Adrenal gland (tissue), 9 donors: ENCODE measurements at regions not wholly inside any gene's neighbourhood (a gene's known extent, or its start where the extent isn't known, plus 50 kb on each side); places are given as distances from the start of the nearest gene placed in this dataset.

ENCODE experiments used
- DNase-seq, 7 donors: peaks; one replicate each; pipeline ENCODE4 v3.0.0-alpha.2; 2019 to 2020
- H3K27ac ChIP-seq, 5 donors: fragments of 200-600 bp; sonication (generic) in 4 of 5; 1 replicate in 3 of 5; 2 replicates in 2 of 5; pipeline versions ENCODE4 v1.5.1 to v1.8.0; 2016 to 2020; ENCODE audit warnings: mild to moderate bottlenecking in 1 of 5
- H3K27me3 ChIP-seq: fragments of 200-600 bp; 2 replicates; pipeline ENCODE4 v1.8.0; 2021
- H3K36me3 ChIP-seq, 2 donors: fragments of 200-600 bp; replicated peaks in 1 of 2; 1 replicate in 1 of 2; 2 replicates in 1 of 2; pipeline versions ENCODE4 v1.5.1 to v1.8.0; 2018 to 2022
- H3K4me1 ChIP-seq, 2 donors: fragments of 200-600 bp; replicated peaks in 1 of 2; 1 replicate in 1 of 2; 2 replicates in 1 of 2; pipeline versions ENCODE4 v1.5.1 to v1.8.0; 2018 to 2021
- H3K4me3 ChIP-seq, 4 donors: fragments of 200-600 bp; sonication (generic) in 3 of 4; one replicate each; pipeline ENCODE4 v1.5.1; 2016 to 2018
- H3K9me3 ChIP-seq, 3 donors: fragments of 200-600 bp; sonication (generic) in 1 of 3; replicated peaks in 1 of 3; 1 replicate in 2 of 3; 2 replicates in 1 of 3; pipeline versions ENCODE4 v1.5.1 to v1.8.0; 2016 to 2021
- CTCF ChIP-seq, 6 experiments: fragments of 450-650 bp in 4 of 6; fragments of 200-600 bp in 2 of 6; sonication (generic) in 1 of 6; IDR thresholded peaks; 1 replicate in 5 of 6; 2 replicates in 1 of 6; pipeline versions ENCODE4 v1.5.1 to v1.8.0; 2016 to 2021; ENCODE audit warnings: antibody characterized with exemption in 6 of 6, mild to moderate bottlenecking in 2 of 6, moderate library complexity in 1 of 6
- POLR2A ChIP-seq, 2 donors: fragments of 450-650 bp; IDR thresholded peaks; one replicate each; pipeline ENCODE4 v1.6.1; 2017; ENCODE audit warnings: antibody characterized with exemption in 2 of 2, mild to moderate bottlenecking in 2 of 2, moderate library complexity in 1 of 2
- WGBS, 4 donors: extraction: QIAGEN DNeasy Blood & Tissue Kit in 2 of 4; methylation state at CpG; one replicate each; pipeline versions ENCODE4 v1.1.5 to v1.1.7; 2013 to 2017; 5-methylcytosine and 5-hydroxymethylcytosine counted together
- intact Hi-C, 2 donors: fragments of 100-400 bp; cut with DNase I; formaldehyde crosslinking; loops; one replicate each; pipeline versions ENCODE4 v1.14.1 to v1.15.0; 2022 to 2023
- donor health status: healthy with polysubstance abuse.
- donor health status: Bipolar disorder and iron deficiency.
- donor health status: DM: yes; HTN: yes; CAD: no.
- donor health status: DM: no; HTN: no; CAD: no.
- donor health status: DM: no; HTN: no; CAD: no.

DNA sequence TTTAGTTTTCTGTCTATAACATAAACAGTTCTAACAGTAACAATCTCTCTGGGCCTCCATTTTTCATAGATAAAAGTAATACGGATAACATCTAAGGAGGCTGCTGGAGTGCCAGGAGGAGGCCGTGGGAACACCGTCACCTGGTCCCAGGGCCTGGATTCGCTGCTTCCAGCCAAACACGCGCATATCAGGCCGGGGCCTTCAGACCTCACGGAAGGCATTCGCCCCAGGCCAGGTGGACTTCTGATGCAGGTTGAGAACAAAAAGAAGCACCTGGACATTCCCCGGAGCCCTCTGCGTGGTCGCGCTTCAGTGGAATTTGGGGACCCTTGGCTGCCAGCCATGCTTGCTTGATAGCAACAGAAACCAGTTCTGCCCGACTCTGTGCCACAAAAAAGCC is 113.1 kb upstream of the GUCA2B start:
- Histone ChIP-seq H3K27me3 (no peaks in the 10 kb centered on the region), H3K4me3 (no peak overlapping the region), H3K9me3 (no peaks in the 10 kb centered on the region), H3K4me1 (no peaks in the 10 kb centered on the region), H3K36me3 (no peaks in the 10 kb centered on the region), H3K27ac (no peak overlapping the region)
- no peak for TF ChIP-seq POLR2A (IDR thresholded peaks at IDR 0.05)
- no peak for TF ChIP-seq CTCF (IDR thresholded peaks at IDR 0.05)
- 94 to 96% (median 95%) methylated on average over 6 to 14 of the region's 14 CpGs for WGBS, 4 donors
- no peak for DNase-seq
- intact Hi-C loops = loop anchor here in 1 of 2 donors (10.0 kb wide), 1 partner anchor 465 kb away; no protein-coding TSS in a partner anchor

DNA sequence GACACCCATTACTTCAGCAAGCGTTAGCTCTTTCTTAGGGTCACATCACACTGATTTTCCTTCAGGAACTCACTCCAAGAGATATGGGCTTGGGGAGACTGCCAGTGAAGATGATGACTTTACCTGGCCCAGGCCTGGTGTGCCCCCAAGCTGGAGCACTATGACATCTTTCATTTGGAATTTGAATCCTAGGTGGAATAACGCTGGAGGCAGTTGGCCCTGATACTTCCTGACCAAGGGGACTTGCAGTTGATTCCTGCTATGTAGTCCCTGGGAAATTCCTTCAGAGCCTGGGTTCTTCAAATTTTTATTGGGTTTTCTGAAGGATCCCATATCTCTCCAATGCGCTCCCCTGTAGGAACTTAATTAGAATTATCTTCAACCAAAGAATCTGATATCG is 114.9 kb upstream of the GUCA2B start:
- no peak for DNase-seq
- H3K9me3 ChIP-seq = no peaks in the 10 kb centered on the region
- H3K4me3 ChIP-seq = no peak overlapping the region
- TF ChIP-seq POLR2A (IDR thresholded peaks at IDR 0.05) = no peak
- TF ChIP-seq CTCF (IDR thresholded peaks at IDR 0.05) = no peak
- intact Hi-C loops = loop anchor here in 1 of 2 donors (10.0 kb wide), 1 partner anchor 113 kb away; no protein-coding TSS in a partner anchor
- no peaks in the 10 kb centered on the region for H3K36me3 ChIP-seq
- 85 to 92% (median 91%) methylated on average over 4 of the region's 4 CpGs for WGBS, 4 donors
- peaks cover 0 to 11% of the 10 kb centered on the region in 2 donors for H3K4me1 ChIP-seq
- no peaks in the 10 kb centered on the region for H3K27me3 ChIP-seq
- H3K27ac ChIP-seq = no peak overlapping the region

DNA sequence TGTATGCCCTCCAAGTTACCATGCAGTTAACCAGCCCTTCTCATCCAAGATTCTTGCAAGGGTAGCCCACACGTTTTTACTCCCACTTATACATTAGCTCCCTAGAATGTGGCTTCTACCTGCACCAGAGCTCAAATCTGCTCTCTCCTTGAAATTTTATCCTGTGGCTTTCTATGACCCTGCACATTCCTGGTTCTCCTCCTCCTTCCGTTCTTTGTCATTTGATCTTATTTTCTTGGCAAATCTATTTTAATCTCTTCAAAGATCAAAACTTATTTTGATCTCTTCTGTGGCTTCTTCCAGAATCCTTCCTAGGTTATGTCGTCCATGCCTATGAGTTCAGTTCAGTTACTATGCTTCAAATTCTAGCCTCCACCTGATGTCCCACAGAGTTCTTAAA is 115.6 kb upstream of the GUCA2B start:
- 36 to 51% (median 44%) methylated on average over 3 of the region's 3 CpGs for WGBS, 4 donors
- no peak for TF ChIP-seq CTCF (IDR thresholded peaks at IDR 0.05)
- TF ChIP-seq POLR2A (IDR thresholded peaks at IDR 0.05) = no peak
- no peaks in the 10 kb centered on the region for H3K36me3 ChIP-seq
- DNase-seq = no peak
- H3K27me3 ChIP-seq = no peaks in the 10 kb centered on the region
- no peak overlapping the region for H3K27ac ChIP-seq
- intact Hi-C loops = loop anchor here in 1 of 2 donors (10.0 kb wide), 1 partner anchor 113 kb away; no protein-coding TSS in a partner anchor
- no peak overlapping the region for H3K4me3 ChIP-seq
- H3K4me1 ChIP-seq = peaks cover 0 to 11% of the 10 kb centered on the region in 2 donors
- H3K9me3 ChIP-seq = no peaks in the 10 kb centered on the region

DNA sequence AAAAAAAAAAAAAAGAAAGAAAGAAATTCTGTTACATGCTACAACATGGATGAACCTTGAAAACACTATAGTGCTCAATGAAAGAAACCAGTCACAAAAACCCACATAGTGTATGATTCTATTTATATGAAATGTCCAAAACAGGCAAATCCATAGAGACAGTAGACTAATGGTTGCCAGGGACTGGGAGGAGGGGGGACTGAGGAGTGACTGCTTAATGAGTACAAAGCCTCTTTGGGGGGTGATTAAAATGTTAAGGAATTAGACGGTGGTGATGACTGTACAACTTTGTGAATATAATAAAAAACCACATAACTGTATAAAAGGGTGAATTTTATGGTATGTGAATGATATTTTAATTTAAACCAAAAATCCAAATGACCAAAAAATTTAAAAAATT is 116.0 kb upstream of the GUCA2B start:
- intact Hi-C loops = loop anchor here in 1 of 2 donors (10.0 kb wide), 1 partner anchor 112 kb away; no protein-coding TSS in a partner anchor
- WGBS, 4 donors = 33 to 57% (median 43%) methylated on average over 1 of the region's 1 CpG
- no peak for TF ChIP-seq POLR2A (IDR thresholded peaks at IDR 0.05)
- TF ChIP-seq CTCF (IDR thresholded peaks at IDR 0.05) = no peak

More for the DNA sequence above, 116.0 kb upstream of the GUCA2B start:
- H3K4me1 ChIP-seq = peaks cover 0 to 11% of the 10 kb centered on the region in 2 donors
- H3K27ac ChIP-seq = no peak overlapping the region
- no peak for DNase-seq
- no peaks in the 10 kb centered on the region for H3K36me3 ChIP-seq
- H3K9me3 ChIP-seq = no peaks in the 10 kb centered on the region
- H3K4me3 ChIP-seq = no peak overlapping the region
- H3K27me3 ChIP-seq = no peaks in the 10 kb centered on the region
